WTC11 (cell line): ENCODE measurements at regions not wholly inside any gene's neighbourhood (a gene's known extent, or its start where the extent isn't known, plus 50 kb on each side); places are given as distances from the start of the nearest gene placed in this dataset.

Experiments
- ATAC-seq: fragments of 200-7000 bp; cut with Tn5 transposase; 2 replicates; pipeline ENCODE4 v1.10.0; 2021; ENCODE audit warnings: mild to moderate bottlenecking, moderate library complexity
- CTCF ChIA-PET: fragments of 300-600 bp; sonication (Branson Sonifier 250); formaldehyde crosslinking; loops from one replicate; lab custom pipeline; 2021; ENCODE audit warnings: antibody characterized with exemption; lab: Charles Lee
- POLR2A ChIA-PET: fragments of 350-600 bp; sonication (Branson Sonifier 250); formaldehyde crosslinking; loops from one replicate; lab custom pipeline; 2021; ENCODE audit warnings: antibody characterized with exemption; lab: Charles Lee
- DNase-seq: peaks from one replicate; pipeline ENCODE4 v3.0.0; 2021; ENCODE audit warnings: low spot score
- H3K27ac Mint-ChIP-seq: 2 replicates; pipeline ENCODE4 v1.8.0; 2021; ENCODE audit warnings: mixed read lengths
- H3K27me3 Mint-ChIP-seq: 2 replicates; pipeline ENCODE4 v1.8.0; 2021; ENCODE audit warnings: low read depth, mild to moderate bottlenecking, moderate library complexity, mixed read lengths
- H3K36me3 Mint-ChIP-seq: 2 replicates; pipeline ENCODE4 v1.8.0; 2021; ENCODE audit warnings: mixed read lengths
- H3K4me1 Mint-ChIP-seq: 2 replicates; pipeline ENCODE4 v1.8.0; 2022; ENCODE audit warnings: mixed read lengths
- H3K4me3 Mint-ChIP-seq: 2 replicates; pipeline ENCODE4 v1.8.0; 2021; ENCODE audit warnings: mild to moderate bottlenecking, moderate library complexity, mixed read lengths
- H3K9me3 Mint-ChIP-seq: 2 replicates; pipeline ENCODE4 v1.8.0; 2021; ENCODE audit warnings: mixed read lengths
- FOXJ3 ChIP-seq: sonication (generic); formaldehyde crosslinking; IDR thresholded peaks from 2 replicates; pipeline ENCODE4 v1.9.0; 2021; ENCODE audit warnings: missing genetic modification reagents, mild to moderate bottlenecking, borderline replicate concordance
- GABPB1 ChIP-seq: sonication (generic); formaldehyde crosslinking; IDR thresholded peaks from 2 replicates; pipeline ENCODE4 v1.8.1; 2023; ENCODE audit warnings: mild to moderate bottlenecking, missing genetic modification reagents
- PREB ChIP-seq: sonication (generic); formaldehyde crosslinking; IDR thresholded peaks from 2 replicates; pipeline ENCODE4 v1.8.1; 2022; ENCODE audit warnings: mild to moderate bottlenecking, missing genetic modification reagents, moderate library complexity, borderline replicate concordance
- RELA ChIP-seq: sonication (generic); formaldehyde crosslinking; IDR thresholded peaks from 2 replicates; pipeline ENCODE4 v1.8.1; 2022; ENCODE audit warnings: missing genetic modification reagents, mild to moderate bottlenecking, borderline replicate concordance
- SMAD3 ChIP-seq: sonication (generic); formaldehyde crosslinking; IDR thresholded peaks from 2 replicates; pipeline ENCODE4 v1.8.0; 2022; ENCODE audit warnings: missing genetic modification reagents, mild to moderate bottlenecking, borderline replicate concordance
- TCF7 ChIP-seq: sonication (generic); formaldehyde crosslinking; IDR thresholded peaks from 2 replicates; pipeline ENCODE4 v1.8.0; 2022; ENCODE audit warnings: mild to moderate bottlenecking, low read depth, missing genetic modification reagents, moderate library complexity
- TP53 ChIP-seq: sonication (generic); formaldehyde crosslinking; IDR thresholded peaks from 2 replicates; pipeline ENCODE4 v1.8.1; 2023; ENCODE audit warnings: mild to moderate bottlenecking, missing genetic modification reagents
- USF2 ChIP-seq: sonication (generic); formaldehyde crosslinking; IDR thresholded peaks from 2 replicates; pipeline ENCODE4 v1.8.1; 2023; ENCODE audit warnings: mild to moderate bottlenecking, missing genetic modification reagents, moderate library complexity
- ZMAT4 ChIP-seq: fragments of 250-450 bp; sonication (Bioruptor Pico); IDR thresholded peaks from 2 replicates; pipeline ENCODE4 v1.9.0; 2021; ENCODE audit warnings: mild to moderate bottlenecking
- ZNF232 ChIP-seq: sonication (generic); formaldehyde crosslinking; IDR thresholded peaks from 2 replicates; pipeline ENCODE4 v1.8.0; 2022; ENCODE audit warnings: mild to moderate bottlenecking, missing genetic modification reagents
- ZNF281 ChIP-seq: sonication (generic); formaldehyde crosslinking; IDR thresholded peaks from 2 replicates; pipeline ENCODE4 v1.8.0; 2023; ENCODE audit warnings: mild to moderate bottlenecking, missing genetic modification reagents
- ZNF396 ChIP-seq: fragments of 250-450 bp; sonication (Bioruptor Pico); IDR thresholded peaks from 2 replicates; pipeline ENCODE4 v1.8.0; 2021; ENCODE audit warnings: mild to moderate bottlenecking, moderate library complexity, borderline replicate concordance
- ZNF671 ChIP-seq: fragments of 250-450 bp; sonication (Bioruptor Pico); IDR thresholded peaks from 2 replicates; pipeline ENCODE4 v1.8.0; 2021; ENCODE audit warnings: mild to moderate bottlenecking
- TF ChIP-seq, protein P1 (sequence below): sonication (generic); formaldehyde crosslinking; IDR thresholded peaks from 2 replicates; pipeline ENCODE4 v1.8.1; 2023; ENCODE audit warnings: mild to moderate bottlenecking, moderate library complexity, missing genetic modification reagents
- TF ChIP-seq, protein P2 (sequence below): sonication (generic); formaldehyde crosslinking; IDR thresholded peaks from 2 replicates; pipeline ENCODE4 v1.8.1; 2022; ENCODE audit warnings: low read depth, mild to moderate bottlenecking, moderate library complexity, missing genetic modification reagents, borderline replicate concordance

DNA sequence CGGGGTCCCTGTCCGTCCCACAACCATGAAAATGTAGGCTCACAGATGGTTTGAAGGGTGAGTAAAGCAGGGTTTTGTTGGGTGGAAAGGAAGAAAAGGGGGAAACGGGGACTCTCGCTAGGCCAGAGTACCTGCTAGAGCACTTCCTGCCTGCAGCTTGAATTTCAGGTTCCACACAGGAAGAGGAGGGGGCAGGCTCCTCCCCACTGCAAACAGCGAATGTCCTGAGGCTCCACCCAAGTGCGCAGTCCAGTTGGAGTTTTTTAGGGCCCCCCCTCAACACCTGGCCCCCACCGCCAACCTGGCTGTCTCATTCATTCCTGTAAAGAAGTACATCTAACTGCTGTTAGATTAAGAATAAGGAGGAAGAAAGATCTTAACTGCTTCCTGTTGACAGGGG, 414.7 kb downstream of the SH2D4B start (continued):
- TF ChIP-seq USF2 (CRISPR knock-in tag) (no peak), ZNF671 (no peak), TP53 (CRISPR knock-in tag) (no peak), PREB (no peak), ZNF396 (CRISPR knock-in tag) (no peak), TCF7 (no peak)
- TF ChIP-seq, protein P1, sequence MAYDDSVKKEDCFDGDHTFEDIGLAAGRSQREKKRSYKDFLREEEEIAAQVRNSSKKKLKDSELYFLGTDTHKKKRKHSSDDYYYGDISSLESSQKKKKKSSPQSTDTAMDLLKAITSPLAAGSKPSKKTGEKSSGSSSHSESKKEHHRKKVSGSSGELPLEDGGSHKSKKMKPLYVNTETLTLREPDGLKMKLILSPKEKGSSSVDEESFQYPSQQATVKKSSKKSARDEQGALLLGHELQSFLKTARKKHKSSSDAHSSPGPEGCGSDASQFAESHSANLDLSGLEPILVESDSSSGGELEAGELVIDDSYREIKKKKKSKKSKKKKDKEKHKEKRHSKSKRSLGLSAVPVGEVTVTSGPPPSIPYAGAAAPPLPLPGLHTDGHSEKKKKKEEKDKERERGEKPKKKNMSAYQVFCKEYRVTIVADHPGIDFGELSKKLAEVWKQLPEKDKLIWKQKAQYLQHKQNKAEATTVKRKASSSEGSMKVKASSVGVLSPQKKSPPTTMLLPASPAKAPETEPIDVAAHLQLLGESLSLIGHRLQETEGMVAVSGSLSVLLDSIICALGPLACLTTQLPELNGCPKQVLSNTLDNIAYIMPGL = no peak
- TF ChIP-seq, protein P2, sequence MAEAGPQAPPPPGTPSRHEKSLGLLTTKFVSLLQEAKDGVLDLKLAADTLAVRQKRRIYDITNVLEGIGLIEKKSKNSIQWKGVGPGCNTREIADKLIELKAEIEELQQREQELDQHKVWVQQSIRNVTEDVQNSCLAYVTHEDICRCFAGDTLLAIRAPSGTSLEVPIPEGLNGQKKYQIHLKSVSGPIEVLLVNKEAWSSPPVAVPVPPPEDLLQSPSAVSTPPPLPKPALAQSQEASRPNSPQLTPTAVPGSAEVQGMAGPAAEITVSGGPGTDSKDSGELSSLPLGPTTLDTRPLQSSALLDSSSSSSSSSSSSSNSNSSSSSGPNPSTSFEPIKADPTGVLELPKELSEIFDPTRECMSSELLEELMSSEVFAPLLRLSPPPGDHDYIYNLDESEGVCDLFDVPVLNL (CRISPR knock-in tag) = no peak

DNA sequence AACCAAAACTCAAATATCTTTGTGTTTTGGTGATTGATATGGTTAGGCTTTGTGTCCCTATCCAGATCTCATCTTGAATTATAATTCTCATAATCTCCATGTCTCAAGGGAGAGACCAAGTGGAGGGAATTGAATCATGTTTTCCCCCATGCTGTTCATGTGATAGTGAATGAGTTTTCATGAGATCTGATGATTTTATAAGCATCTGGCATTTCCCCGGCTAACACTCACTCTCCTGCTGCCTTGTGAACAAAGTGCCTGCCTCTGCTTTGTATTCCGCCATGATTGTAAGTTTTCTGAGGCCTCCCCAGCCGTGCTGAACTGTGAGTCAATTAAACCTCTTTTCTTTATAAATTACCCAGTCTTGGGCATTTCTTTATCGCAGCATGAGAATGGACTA, 419.5 kb downstream of the SH2D4B start:
- CTCF ChIA-PET = no interaction called here
- POLR2A ChIA-PET = no interaction called here
- H3K36me3 Mint-ChIP-seq = 0 out of 2 replicates have a peak, but pooled peaks cover 2% of the 10 kb centered on the region
- no peak for TF ChIP-seq USF2 (CRISPR knock-in tag)
- TF ChIP-seq SMAD3 (CRISPR knock-in tag) = no peak
- TF ChIP-seq ZMAT4 (CRISPR knock-in tag) = no peak
- TF ChIP-seq ZNF232 (CRISPR knock-in tag) = no peak
- no peak for TF ChIP-seq ZNF671
- TF ChIP-seq RELA = no peak
- TF ChIP-seq GABPB1 (CRISPR knock-in tag) = no peak
- no peak for TF ChIP-seq ZNF281 (CRISPR knock-in tag)
- no peak for TF ChIP-seq FOXJ3 (CRISPR knock-in tag)
- TF ChIP-seq, all 79 proteins: peak for 0
- Mint-ChIP-seq H3K27me3 (no peaks in the 10 kb centered on the region), H3K4me3 (no peak overlapping the region), H3K4me1 (no peaks in the 10 kb centered on the region), H3K9me3 (peaks cover 7% of the 10 kb centered on the region), H3K27ac (no peak overlapping the region)
- DNase-seq (no peak), ATAC-seq (no peak)
